NCI-H69 (cell line): ENCODE measurements at regions not wholly inside any gene's neighbourhood (a gene's known extent, or its start where the extent isn't known, plus 50 kb on each side); places are given as distances from the start of the nearest gene placed in this dataset.
A peak's percentile ranks its signal among the peaks of the same experiment; 100 is the strongest.

Source experiments
- DNase-seq: peaks from one replicate; lab custom pipeline; 2025; lab: John Stamatoyannopoulos, UW

GRCh38 chr14:51474854-51475253 is 176.9 kb upstream of the FRMD6 start:
- no peak for DNase-seq

DNA sequence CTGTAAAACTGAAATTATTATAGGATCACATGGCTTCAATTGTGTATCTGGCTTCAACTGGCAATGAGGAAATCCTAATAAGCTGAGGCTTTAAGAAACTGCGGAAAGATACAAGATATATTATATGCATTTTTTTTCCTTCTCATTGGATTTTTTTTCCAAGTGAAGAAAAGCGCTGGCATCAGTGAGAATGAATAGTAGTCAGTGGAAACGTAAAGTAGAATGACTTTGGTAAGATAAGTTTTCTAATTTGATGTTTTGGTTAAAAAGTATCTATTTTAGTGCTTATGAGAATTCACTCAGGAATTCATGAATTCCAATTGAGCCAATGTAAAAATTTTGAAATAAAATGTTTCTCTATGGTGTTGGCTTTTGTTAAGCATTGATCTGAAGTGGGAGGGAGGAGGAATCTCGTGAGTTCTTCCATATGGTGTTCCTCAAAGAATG is 173.5 kb upstream of the FRMD6 start:
- DNase-seq, result no peak

DNA sequence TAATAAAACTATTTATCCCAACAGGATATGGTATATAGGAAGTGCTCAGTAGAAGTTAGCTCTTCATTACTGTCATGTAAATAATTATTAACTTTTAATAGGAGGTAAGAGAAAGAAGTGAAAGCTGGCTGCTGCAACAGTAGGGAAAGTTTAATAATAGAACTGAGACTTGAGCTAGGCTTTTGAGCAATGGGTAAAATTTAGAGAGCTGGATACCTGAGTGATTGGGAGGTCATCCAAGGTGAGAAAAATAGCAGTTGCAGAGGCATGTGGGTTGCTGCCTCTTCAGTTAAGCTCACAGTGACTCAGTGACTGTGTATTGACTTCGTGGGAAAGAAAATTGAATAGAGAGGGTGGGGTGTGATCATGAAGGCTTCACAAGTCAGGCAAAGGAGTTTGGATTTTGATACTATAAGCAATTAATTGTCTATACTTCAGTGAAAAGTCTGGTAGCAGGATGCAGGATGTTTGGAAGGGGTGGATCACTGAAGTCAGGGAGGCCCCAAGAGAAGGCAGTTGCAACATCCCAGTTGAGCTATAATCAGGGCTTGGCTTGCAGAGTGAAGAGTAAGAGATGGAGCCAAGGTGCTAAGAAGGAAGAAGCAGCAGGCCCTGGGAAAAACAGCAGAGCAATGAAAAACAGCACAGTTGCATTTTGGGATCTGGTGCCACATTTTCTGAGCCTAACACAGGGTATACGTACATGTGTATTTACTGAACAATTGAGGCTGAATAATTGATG is 172.0 kb upstream of the FRMD6 start:
- DNase-seq, result peak; percentile 33

- DNase-seq, result no peak
These were observed 170.1 kb upstream of the FRMD6 start for GRCh38 chr14:51481643-51482042.

DNA sequence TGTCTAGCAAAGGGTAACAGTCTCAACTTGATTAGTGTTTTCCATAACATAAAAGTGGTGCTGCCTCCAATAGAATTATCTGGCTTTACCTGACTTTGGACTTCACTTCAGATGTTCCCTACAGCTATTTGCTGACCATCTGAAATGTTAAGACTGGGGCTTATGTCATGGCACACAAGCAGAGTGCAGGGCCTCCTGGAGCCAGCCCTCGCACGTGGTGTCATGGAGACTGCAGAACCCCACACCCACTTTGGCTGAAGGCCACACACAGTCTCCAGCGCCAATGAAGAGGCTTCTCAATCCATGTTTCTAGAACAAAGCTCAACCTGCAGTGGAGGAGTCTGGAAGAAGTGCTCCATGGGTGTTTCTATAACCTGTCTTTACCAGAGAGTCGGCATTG is 169.6 kb upstream of the FRMD6 start:
- peak; percentile 51 for DNase-seq

DNA sequence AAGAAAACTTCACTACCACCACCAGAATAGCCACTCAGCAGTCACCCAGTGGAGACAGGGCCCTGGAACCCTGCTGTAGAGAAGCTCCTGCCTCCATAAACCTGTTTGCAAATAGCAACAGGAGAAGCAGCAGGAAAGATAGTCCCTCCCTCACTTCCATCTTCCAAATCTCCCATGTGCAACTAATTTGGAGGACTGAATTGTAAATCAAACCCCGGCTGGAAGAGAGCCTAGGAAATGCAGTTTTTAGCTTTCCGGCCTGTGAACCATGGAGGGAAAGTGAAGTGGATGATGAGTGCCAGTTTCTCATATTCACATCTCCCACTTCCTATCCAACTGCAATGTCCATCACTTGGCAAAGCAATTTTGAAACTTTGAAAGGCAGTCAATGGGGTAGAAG is 167.2 kb upstream of the FRMD6 start:
- DNase-seq, result no peak

DNA sequence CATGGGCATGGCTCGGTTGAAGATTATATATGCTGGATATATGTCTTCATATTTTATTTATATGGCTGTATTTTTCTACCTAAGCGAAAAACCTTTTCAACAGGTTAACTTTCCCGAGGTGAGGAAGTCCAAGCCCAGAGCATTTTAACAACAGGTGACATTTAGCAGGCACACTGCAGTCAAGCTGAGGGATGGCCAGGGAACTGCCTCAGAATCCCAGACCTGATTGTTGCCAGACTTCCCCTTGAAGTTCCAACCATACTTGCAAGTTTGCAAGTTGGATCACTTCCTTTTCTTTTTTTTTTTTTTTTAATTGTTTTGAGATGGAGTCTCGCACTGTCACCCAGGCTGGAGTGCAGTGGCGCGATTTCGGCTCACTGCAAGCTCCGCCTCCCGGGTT is 166.0 kb upstream of the FRMD6 start:
- DNase-seq, result no peak

GRCh38 chr14:51487848-51488247 is 163.9 kb upstream of the FRMD6 start:
- no peak for DNase-seq

- DNase-seq, result peak; percentile 36
These were observed 163.0 kb upstream of the FRMD6 start for GRCh38 chr14:51488569-51489220.

- no peak for DNase-seq
These were observed 161.5 kb upstream of the FRMD6 start for GRCh38 chr14:51490205-51490604.

DNA sequence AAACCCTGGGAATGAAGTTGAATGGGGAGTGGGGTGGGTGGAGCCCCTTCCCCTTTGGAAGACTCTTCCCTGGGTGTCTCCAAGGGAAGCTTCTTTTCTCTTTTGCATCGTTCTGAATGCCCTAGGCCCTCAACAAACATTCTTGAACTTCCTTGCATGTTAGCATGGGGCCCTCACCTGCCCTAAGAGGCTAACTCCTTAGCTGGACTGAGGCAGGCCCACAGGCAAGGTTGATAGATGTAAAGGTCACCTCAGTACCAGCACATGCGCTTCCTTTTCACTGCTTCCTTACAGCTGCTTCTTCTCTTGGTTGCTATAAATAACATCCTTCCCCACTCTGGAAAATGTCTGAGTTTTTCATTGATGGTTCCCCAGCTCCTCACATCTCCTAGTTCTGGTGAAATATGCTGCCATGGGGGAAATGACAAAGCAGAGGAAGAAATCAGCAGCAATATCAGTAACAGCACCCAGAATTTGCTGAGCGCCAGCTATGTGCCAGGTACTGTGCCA is 160.6 kb upstream of the FRMD6 start:
- no peak for DNase-seq

GRCh38 chr14:51491776-51492175 is 159.9 kb upstream of the FRMD6 start:
- DNase-seq, result no peak

- no peak for DNase-seq
These were observed 156.4 kb upstream of the FRMD6 start for GRCh38 chr14:51495319-51495718.

DNA sequence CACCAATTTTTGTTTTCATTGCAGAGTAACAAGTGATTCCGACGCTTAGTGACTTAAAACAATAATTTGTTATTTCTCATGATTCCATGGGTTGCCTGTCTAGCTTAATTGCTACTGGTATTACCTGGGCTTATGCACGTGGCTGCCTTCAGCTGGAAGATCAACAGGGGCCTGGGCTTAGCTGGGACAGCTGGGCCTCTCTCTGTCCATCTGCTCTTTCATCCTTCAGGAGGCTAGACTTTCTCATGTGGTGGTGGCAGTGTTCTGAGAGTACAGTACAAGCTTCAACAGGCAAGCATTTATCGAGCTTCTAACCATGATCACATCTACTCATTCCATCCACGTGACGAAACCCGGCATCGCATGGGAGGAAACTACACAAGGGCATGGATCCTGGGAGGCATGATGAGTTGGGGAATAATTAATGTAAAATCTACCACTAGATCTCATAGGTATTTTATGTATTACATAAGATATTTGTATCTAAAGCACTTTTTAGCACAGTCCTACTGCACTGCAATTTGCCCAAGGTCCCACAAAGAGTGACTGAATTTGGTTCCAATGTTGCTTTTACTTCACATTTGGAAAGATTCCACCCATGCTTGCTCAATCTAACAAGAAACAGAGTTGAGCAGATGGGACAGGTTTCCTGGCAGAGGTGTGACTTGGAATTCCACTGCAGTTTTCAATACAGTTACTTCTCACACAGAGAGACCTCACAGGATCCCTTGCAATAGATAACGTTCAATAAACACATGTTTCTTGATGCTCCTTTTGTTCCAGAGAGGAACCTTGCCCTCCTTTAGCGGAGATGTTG is 153.1 kb upstream of the FRMD6 start:
- no peak for DNase-seq

GRCh38 chr14:51500776-51501175 is 150.9 kb upstream of the FRMD6 start:
- no peak for DNase-seq

- DNase-seq, result no peak
These were observed 150.0 kb upstream of the FRMD6 start for GRCh38 chr14:51501746-51502145.

DNA sequence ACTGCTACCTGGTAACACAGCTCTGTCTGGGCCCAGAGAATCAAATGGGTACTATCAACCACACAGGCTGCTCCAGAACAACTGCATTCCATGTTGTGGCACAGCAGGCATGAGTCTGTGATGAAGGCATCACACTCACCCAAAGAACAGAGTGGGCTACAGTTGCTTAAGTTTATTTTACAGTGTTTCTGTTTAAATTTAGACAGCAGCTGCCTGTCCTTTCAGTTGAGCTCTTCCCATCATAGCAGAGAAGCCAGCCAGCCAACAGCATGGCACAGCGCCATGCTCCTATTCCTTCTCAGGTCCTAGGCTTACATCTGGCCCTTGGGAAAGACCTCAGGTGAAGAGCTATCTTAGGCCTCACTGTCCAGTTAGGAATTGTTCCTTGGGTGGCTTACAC is 147.0 kb upstream of the FRMD6 start:
- DNase-seq, result no peak

DNA sequence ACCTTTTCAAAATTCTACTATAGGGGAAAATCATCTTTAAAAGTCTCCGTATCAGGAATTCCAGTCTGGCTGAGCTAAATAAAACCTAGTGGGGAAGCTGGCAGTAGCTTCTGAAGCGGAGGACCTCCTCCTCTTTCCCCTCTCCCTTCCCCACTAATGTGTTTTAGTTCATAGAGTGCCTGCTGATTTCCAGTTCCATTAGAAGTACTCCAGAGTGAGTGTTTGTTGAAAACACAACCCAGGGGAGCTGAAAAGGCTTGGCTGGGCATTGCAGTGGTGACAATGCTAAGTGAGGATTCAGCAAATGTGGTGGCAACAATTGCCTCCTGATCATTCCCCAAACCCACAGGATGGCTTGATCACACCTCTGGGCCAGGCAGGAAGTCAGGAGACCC is 144.2 kb upstream of the FRMD6 start:
- peak; percentile 96 for DNase-seq

GRCh38 chr14:51507906-51508511 is 143.7 kb upstream of the FRMD6 start:
- peak; percentile 99 for DNase-seq

DNA sequence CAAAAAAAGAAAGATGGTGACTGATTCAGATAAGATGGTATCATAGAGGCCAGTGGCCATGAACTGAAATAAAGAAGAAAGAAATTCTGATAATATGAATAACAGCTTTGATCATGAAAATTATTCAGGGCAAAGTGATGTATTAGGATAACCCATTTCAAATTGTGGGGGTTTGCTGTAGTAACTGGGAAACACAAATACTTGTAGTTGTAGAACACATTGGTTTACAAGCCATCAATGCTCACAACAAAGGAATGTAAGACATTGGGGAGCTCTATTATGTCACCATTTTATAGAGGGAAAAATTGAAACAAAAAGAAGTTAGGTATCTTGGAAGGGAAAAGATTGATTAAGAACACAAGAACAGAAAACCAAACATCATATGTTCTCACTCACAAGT is 140.4 kb upstream of the FRMD6 start:
- no peak for DNase-seq

DNA sequence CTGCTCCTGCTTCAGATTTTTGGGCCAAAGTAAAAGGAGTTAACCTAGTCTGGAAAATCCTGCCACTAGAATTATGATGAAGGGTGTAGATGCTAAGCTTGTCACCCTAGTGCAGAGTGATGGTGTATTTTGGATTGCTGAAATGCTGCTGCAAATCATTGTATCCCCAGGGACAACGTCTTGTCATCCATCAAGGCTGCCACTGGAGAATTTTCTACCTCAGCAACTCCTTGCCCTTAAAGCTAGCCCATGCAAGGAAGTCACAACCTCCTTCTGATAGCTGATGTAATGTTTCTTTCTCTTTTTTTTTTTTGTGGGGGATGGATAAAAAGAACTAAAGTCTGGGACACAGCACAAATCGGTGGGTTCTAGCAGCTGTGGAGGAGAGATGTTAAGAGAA is 139.4 kb upstream of the FRMD6 start:
- DNase-seq, result no peak

GRCh38 chr14:51513281-51513680 is 138.4 kb upstream of the FRMD6 start:
- no peak for DNase-seq
